ENCODE measurements at regions not wholly inside any gene's neighbourhood (a gene's known extent, or its start where the extent isn't known, plus 50 kb on each side); places are given as distances from the start of the nearest gene placed in this dataset.
"Not testable (repeated sequence)": the region's sequence is repeated elsewhere in the genome, so short reads cannot be mapped to it uniquely, and the experiment has no call there.

- in situ Hi-C loops (cut with HindIII; ENCODE audit: low sequenced_read_pairs), result no loop called here
- H3K4me3 ChIP-seq (ENCODE audit: low read depth, low read length), result no peak overlapping the region
- no peak for TF ChIP-seq CTCF (IDR thresholded peaks at IDR 0.05; ENCODE audit: low read depth, low read length, missing control alignments)
- no peak for DNase-seq (ENCODE audit: low read depth)
Observed at GRCh38 chr3:48068886-48069285, 52.7 kb upstream of the MAP4 start.

GRCh38 chr3:48068320-48068719 lies 52.1 kb upstream of the MAP4 start:
- H3K4me3 ChIP-seq (ENCODE audit: low read depth, low read length); in situ Hi-C loops (cut with HindIII; ENCODE audit: low sequenced_read_pairs); DNase-seq (ENCODE audit: low read depth): not testable (repeated sequence)

- DNase-seq (ENCODE audit: low read depth), result no peak
- in situ Hi-C loops (cut with HindIII; ENCODE audit: low sequenced_read_pairs), result no loop called here
- no peak for TF ChIP-seq CTCF (IDR thresholded peaks at IDR 0.05; ENCODE audit: low read depth, low read length, missing control alignments)
- no peak overlapping the region for H3K4me3 ChIP-seq (ENCODE audit: low read depth, low read length)
Observed at GRCh38 chr3:48067271-48067670, 51.1 kb upstream of the MAP4 start.
